GM18867 (cell line): ENCODE measurements at regions not wholly inside any gene's neighbourhood (a gene's known extent, or its start where the extent isn't known, plus 50 kb on each side); places are given as distances from the start of the nearest gene placed in this dataset.
"Not testable (repeated sequence)": the region's sequence is repeated elsewhere in the genome, so short reads cannot be mapped to it uniquely, and the experiment has no call there.

Experiments used
- ATAC-seq: cut with Tn5 transposase; IDR thresholded peaks from one replicate; pipeline ENCODE4 v1.9.1; 2021; ENCODE audit warnings: mild to moderate bottlenecking, moderate library complexity; ENCODE audit not compliant: unreplicated experiment

DNA sequence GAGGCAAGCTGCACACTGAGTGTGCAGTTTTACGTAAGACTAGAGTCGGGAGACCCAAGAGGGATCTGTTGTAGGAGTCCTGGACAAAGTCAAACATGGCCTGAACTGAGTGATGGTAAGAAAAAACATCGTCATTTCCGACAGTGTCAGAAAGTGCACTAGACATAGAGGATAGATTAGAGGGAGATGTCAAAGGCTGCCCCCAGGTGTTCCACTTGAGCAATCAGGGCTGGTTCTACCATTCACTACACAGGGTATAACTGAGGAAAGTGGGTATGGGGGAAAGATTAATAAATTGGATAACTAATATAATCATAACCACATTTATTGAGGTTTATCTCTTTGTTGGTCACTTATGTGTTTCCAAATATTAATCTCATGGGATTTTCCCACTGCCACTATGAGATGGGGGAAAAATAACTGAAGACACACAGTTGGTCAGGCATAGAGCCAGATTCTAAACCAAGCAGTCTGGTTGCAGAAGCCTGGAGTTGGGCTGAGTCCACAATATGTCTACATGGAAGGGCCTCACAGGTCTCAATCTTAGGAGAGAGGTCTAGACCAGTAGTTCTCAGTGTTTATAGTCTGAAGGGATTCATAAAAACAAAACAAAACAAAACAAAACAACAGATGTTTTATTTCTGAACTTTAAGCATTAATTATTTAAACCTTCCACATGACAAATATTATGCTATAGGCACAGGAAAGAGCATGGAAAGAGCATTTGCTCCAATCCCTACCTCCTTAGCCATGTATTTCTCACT lies 766.5 kb downstream of the NTRK3 start:
- ATAC-seq: no peak

DNA sequence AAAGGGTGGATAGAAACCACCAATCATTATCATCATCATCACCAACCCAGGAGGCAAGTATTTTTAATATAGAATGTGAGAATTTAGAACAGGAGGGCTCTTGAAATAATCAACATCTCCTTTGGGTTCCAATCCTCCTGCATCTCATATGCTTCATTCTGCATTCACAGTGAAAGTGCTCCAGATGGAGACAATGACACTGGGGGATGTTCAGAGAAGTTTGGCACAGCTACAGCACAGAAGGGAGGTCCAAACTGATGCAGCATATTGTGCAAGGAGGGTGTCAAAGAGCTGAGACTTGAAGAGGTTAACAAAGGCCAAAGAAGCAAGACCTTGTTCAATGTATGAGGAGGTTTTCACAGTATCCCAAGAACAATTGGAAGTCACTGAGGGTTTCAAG lies 767.1 kb downstream of the NTRK3 start:
- ATAC-seq: no peak

DNA sequence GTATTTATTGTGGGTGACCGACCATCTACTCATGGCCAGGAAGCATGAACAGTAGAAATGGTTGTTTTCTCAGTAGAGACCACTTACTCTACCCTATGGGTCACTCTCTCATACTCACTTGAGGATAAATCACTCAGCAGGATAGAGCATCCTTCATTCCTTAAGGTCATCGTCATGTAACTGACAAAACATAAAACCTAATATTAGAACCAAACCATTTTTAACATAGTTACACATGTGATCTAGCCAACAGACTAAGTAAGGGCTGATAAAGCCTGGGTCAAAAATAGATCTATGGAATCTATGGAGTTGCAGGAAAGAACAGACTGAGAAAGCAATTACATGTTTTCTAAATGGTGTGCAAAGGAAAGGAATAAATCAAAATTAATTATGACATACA lies 769.1 kb downstream of the NTRK3 start:
- ATAC-seq: no peak

DNA sequence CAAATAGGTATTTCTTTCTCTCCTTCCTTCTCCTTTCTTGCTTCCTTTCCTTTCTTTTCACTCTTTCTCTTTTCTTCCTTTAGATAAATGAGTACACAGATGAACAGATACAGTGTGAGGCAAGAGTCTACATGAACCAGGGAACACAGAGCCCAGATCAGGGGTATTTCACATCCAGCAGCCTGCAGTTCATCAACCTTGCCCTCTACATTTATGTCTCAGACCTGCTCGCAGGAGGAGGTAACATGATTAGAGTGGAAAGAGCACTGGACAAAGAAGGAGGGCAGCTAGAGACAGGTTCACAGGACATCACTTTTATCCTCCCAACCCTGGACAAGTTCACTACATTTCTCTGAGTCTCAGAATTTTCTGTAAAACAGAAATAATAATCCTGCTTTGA lies 773.1 kb downstream of the NTRK3 start:
- ATAC-seq: no peak

DNA sequence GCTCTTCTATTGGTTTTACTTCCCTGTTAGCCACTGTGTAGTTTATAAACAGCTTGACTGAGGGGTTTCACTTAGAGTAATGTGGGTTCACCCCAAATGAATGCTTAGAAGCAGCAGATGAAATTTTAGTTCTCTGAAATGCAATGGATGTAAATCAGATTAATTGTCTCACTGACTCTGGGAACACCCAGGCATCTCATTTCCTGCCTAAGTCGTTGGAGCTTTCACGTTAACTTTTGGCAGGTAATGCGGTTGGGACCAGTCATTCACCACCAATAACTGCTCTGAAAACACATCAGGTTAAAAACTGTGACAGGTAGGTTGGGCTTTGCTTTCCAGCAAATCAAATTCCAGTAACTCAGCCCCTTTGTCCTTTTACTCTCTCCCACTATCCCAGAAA lies 775.4 kb downstream of the NTRK3 start:
- ATAC-seq: no peak

DNA sequence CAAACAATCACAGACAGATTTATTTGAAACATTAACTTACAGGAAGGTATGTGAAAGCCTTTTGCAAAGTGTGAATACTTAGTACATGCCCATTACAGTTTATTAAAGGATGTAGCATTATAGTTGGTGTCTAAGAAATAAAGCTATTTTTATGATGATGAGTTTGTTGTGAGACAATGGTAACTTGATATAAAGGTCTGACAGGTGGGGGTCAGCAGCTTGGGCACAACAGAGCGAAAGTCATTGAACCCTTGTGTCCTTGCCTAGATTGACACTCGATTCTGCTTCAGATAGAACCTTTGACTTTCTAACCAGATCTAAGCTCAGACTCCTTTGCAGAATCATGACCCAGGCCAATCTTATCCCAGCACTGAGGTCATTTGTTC lies 777.9 kb downstream of the NTRK3 start:
- no peak for ATAC-seq

DNA sequence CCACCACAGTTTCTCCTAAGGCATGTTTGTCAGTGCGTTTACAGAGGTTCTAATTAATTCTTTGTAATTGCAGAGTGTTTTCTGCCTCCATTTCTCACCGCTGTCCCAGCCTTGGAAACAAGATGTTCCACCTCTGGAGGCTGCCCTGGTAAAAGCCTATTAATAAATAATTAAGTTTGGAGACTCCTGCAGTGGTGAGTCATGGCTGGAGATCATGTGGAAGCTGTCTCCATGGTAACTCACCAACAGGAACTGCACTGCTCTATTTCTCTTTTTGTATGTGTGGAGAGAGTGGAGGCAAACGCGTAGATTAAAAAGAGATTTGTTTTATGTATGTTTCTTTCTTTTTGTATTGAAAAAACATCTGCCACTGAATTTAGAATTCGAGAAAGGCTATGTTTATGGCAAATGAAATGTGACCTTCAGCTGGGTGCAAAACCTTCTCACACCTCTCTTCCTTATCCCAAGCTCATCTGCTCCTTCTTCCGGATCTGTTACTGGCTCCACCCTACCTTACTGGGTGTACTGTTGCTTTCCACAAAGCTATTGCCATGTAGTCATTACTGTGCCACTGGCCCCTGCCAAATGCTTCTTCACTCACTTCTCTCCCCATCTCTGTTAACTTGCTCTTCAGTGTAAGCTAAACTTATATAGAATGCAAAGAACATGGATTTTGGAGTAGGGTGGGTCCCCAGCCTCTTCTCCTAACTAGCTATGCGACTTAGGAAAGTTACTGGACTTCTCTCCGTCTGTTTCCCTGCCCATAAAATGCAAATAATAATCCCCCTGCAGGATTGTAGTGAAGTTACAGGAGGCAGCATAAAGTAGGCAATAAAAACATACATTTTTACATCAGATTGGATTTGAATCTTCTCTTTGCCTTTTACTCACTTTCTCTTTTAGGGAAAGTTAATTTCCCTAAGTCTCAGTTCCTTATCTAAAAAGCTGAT lies 778.5 kb downstream of the NTRK3 start:
- ATAC-seq: no peak

DNA sequence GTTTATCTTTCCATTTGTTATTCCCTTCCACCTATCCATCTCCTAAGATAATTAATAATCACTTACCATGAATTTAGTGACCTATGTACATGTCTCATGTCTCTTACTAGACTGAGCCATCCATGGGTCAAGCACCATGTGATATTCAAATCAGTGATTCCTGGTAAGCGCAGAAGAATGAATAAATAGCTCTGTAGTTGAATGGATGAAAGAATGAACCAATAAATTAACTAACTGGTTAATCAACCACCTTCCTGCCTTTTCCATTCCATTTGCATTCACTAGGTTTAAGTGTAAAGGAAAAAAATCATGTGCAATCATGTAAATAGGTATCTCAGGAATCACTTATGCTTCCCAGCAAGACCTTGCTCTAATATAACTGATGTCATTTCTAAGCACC lies 779.5 kb downstream of the NTRK3 start:
- no peak for ATAC-seq

DNA sequence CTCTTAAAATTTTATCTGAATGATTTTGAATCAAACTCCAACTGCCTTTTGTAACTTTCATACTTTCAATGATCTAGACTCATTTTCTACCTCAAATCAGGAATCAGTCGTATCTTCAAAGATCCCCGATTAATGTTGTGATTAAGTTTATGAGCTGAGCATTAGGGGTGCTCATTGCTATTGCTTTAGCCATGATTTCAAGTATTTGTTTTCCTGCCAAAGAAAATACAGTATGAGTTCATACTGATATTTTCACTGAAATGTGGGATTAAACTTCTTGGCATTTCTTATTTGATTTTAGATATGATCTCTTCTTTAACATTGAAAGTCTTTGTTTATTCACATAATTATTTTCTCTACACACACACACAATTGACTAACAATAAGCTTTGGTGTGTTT lies 785.6 kb downstream of the NTRK3 start:
- ATAC-seq: no peak

DNA sequence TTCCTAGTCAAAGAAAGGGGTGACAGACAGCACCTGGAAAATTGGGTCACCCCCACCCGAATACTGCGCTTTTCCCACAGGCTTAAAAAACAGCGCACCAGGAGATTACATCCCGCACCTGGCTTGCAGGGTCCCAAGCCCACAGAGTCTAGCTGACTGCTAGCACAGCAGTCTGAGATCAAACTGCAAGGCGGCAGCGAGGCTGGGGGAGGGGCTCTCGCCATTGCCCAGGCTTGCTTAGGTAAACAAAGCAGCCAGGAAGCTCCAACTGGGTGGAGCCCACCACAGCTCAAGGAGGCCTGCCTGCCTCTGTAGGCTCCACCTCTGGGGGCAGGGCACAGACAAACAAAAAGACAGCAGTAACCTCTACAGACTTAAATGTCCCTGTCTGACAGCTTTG lies 792.6 kb downstream of the NTRK3 start:
- ATAC-seq: not testable (repeated sequence)

DNA sequence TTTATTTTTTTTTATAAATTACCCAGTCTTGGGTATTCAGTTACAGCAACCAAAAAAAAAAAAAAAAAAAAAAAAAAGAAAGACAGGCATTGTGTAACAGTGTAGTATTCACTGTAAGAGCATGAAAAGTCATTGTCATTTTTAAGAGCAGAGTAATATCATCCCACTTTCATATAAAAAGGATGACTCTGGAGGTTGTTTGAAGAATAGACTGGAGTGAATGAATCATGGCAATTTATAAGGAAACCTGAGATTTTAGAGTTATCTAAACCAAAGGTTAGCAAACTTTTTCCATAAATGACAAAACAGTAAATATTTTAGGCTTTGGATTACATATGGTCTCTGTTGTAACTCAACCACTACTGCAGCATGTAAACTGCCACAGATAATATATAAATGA lies 794.9 kb downstream of the NTRK3 start:
- ATAC-seq: no peak

DNA sequence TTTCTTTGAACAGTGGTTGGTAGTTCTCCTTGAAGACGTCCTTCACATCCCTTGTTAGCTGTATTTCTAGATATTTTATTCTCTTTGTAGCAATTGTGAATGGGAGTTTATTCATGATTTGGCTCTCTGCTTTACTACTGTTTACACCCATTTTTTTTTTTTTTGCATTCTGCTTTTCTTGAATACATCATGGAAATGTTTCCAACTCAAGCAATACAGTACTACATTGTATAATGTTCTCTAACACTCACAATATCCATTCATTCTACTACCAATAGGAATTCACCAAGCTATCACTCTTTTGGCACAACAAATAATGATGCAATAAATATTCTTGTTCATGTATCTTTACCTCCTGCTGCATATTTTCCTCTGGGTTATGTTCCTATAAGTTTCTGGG lies 801.7 kb downstream of the NTRK3 start:
- ATAC-seq: no peak

DNA sequence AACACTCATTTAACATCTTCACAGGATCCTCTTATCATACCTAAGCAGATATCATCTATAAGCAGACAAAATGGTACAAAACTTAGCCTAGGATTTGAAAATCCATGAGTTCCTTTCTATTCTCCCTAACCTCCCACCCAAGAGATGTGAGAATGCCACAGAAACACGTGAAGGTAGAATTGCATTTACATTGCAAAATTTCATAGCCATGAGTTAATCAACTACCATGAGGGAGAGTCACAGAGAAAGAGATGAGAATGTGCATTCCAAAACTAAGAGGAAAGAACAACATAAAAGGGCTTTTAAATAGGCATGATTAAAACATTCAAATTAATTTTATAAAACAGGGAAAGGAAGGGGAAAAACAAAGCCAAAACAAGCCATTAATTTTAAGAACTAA lies 806.2 kb downstream of the NTRK3 start:
- no peak for ATAC-seq

DNA sequence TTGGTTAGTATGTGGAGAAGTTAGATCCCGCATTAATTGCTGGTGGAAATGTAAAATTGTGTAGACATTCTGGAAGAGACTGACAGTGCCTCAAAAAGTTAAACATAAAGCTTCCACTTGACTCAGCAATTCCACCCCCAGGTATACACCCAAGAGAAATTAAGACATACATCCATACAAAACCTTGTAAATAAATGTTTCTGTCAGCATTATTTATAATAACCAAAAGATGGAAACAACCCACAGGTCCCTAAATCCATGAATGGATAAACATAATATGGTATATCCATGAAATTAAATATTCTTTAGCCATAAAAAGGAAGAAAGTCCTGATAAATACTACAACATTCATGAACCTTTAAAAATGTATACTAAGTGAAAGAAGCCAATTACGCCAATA lies 817.4 kb downstream of the NTRK3 start:
- no peak for ATAC-seq

DNA sequence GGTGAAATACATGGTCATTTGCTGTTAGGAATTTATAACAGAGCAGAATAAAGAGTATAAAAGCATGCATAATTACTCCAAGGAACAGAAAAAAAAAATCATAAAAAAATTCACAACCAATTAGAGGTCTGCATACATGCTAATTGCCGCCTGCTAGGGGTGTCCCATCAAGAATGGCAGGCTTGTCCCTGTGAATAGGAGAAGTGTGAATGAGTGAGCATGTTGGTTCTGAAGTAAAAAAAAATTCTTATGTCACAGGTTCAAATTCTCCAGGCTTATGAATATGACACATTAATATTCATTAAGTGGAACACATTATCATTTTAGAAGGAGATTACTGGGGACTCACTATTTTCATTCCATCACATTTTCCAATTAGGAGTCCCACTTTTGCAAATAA lies 822.7 kb downstream of the NTRK3 start:
- ATAC-seq: no peak

DNA sequence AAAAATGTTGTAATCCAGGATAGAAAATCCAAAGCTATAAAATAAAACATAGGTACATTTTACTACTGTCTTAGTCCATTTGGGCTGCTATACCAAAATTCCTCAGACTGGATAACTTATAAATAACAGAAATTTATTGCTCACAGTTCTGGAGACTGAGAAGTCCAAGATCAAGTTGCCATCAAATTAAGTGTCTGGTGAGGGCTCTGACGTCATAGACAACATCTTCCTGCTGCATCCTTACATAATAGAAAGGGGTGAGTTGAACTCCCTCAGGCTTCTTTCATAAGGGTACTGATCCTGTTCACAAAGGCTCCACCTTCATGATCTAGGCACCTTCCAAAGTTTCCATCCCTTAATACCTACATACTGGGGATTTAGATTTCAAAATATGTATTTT lies 826.8 kb downstream of the NTRK3 start:
- no peak for ATAC-seq

DNA sequence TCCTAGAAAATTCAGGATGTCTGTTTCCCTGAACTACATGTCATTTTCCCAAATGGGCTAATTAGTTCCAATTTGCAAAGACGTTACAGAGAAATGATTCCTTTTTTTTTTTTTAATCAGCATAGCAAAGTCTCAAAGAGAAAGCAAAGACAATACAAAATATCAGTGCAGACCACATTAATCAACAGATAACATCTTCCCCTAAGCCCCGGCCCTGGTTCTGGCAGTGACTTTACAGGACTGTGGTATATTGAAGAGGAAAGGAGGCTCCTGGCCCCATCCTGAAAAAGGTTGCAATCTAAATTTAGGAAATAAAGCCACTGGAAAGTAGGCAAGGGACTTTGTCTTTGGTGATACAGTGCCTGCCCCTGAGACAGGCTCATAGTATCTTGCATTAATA lies 836.5 kb downstream of the NTRK3 start:
- ATAC-seq: no peak

DNA sequence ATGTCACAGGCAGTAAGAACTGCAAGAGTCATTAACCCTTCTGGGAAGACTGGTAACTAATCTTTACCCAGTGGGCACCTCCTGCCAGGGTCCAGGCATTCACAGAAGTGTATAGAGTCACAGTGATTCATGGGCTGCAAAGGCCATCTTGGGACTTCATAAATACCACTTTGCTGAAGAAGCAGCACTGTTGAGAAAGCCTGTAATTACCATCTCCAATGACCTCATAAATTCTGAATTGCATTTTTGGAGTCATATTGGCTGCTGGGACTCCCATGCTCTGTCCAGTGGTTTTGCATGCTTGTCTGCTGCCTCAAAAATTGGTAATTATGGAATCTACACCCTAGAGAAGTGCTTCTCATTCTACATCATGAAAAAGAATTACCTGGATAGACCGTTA lies 837.2 kb downstream of the NTRK3 start:
- no peak for ATAC-seq

DNA sequence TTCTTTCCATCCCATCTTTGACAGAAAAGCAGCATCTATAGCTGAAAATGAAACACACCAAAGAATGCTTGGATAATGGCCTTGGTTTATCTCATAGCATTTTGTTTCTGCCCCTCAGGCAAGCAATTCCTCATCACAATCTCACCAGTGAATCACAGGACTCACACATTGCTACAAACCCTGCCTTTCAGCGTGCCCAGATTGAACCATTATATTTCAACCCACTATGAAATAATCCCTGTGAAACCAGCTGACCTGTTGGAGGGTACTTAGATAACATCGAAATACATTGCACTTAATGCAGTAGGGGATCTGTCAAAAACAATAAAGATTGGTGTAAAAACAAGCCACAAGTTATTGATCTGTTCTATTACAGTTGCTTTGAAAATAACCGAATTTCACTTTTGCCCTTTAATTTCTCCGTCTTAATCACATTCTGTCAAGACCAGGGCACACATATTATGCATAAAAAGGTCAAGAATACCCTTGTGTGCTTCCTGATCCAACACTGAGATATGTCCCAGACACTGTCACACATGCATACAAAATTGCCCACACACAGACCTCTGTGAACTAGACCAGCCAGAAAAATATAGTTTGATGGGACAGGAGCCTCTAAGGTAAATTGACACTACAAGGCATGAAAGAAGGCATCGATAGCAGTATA lies 839.8 kb downstream of the NTRK3 start:
- ATAC-seq: no peak

DNA sequence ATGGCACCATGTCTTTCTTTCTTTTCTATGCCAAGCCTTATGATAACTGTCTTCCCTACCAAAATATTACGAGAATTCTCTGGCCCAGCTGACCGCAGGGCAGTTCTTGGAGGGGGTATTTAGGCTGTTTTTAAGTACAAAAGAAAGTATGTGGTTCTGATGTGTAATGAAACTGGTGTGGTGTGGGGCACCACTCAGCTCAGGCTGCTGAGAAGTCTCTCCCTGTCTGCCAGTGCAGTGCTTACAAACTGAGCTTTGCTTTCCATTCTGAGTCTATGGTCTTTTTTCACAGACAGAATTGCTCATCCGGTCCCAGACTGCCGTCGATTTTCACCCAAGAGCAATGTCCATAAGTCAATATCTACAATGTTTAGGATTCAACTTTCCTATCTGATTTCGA lies 847.6 kb downstream of the NTRK3 start:
- ATAC-seq: no peak

DNA sequence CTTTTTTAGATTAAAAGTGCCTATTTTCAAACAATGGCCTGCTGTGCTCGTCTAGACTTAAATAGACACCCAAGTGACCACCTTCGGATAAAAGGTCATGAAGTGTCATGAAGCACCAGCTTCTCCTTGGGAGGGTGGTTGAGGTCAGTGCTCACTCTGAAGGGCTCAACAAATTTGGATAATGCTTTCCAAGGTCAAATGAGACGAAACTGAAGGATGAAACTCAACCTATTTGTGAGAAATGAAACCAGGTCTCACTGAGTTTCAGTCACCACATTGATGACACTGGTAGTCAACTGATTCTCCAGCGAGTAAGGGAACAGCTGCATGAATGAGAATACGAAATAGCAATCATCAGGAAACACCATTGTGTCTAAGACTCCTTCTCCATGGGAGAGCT lies 852.6 kb downstream of the NTRK3 start:
- no peak for ATAC-seq

DNA sequence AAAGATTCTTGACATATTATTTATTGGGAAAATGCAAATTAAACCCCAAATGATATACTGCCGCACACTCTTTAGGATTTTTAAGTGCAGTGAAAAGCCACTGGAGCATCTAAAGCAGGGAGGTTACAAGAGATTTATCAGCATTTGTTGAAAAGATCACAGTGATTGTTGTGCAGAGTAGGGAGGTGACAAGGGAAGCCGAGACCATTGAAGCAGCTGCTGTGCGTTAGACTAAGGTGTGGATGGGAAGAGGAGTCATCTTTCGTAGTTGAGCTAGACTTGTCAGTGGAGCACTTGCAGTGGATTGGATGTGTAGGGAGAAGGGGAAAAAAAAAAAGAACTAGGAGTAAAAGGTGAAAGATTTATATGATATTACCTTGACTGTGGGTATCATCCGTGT lies 854.6 kb downstream of the NTRK3 start:
- no peak for ATAC-seq
